ENCODE measurements at regions not wholly inside any gene's neighbourhood (a gene's known extent, or its start where the extent isn't known, plus 50 kb on each side); places are given as distances from the start of the nearest gene placed in this dataset.

DNA sequence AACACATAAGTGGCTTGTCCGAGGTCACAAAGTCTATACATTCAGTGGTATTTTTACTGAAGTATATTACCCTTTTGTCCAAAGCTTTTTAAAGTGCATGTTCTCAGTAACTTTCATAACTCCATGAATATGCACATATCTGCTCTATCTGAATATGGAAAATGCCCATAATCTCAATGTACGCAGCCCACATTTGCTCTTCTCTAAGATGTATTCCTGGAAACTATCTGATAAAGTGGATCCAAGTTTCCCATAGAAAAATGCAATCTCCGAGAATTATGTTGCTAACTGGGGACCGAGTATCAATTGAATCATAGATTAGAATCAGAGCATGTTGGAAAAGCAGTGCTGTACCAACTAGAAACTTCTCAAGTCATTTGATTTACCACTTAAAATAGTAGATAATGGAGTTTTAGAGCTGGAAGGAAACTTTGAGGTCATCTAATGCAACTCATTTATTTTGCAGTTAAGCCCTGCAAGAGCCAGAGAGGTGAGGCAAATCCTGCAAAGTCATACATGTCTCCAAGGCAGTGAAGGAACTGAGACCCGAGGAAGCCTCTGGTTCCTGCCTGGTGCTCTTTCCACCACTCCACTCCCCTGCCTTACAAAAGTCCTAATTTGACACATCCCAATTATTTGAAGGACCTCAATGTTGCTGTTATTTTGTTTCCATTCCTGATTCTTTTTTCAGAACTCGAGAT, 69.4 kb downstream of the CYCS start:
- Histone ChIP-seq H3K4me3 (ENCODE audit: low read depth, low read length) (no peak overlapping the region), H3K27ac (ENCODE audit: extremely low read depth, low read depth, low read length) (no peak overlapping the region), H3K9me3 (ENCODE audit: control insufficient read depth, insufficient read depth, low read depth, low read length) (no peaks in the 10 kb centered on the region), H3K4me1 (ENCODE audit: control insufficient read depth, insufficient read depth, low read length) (no peaks in the 10 kb centered on the region), H3K36me3 (ENCODE audit: control insufficient read depth in 2 of 2, insufficient read depth in 1 of 2, low read length in 2 of 2) (no peaks in the 10 kb centered on the region)
- POLR2A ChIA-PET, result no interaction called here
- TF ChIP-seq, protein P1, sequence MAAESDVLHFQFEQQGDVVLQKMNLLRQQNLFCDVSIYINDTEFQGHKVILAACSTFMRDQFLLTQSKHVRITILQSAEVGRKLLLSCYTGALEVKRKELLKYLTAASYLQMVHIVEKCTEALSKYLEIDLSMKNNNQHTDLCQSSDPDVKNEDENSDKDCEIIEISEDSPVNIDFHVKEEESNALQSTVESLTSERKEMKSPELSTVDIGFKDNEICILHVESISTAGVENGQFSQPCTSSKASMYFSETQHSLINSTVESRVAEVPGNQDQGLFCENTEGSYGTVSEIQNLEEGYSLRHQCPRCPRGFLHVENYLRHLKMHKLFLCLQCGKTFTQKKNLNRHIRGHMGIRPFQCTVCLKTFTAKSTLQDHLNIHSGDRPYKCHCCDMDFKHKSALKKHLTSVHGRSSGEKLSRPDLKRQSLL (tag by site-specific recombination; IDR thresholded peaks at IDR 0.05), result no peak
- TF ChIP-seq BCL11B (tag by site-specific recombination; IDR thresholded peaks at IDR 0.05; ENCODE audit: low read depth) (no peak), ZNF324 (tag by site-specific recombination; IDR thresholded peaks at IDR 0.05) (no peak), YY2 (tag by site-specific recombination; IDR thresholded peaks at IDR 0.05) (no peak), GLIS2 (tag by site-specific recombination; IDR thresholded peaks at IDR 0.05) (no peak), ZNF600 (tag by site-specific recombination; IDR thresholded peaks at IDR 0.05) (no peak), ZNF555 (tag by site-specific recombination; conservative IDR thresholded peaks at IDR 0.05) (no peak), ZNF548 (tag by site-specific recombination; IDR thresholded peaks at IDR 0.05) (no peak), ZNF16 (tag by site-specific recombination; IDR thresholded peaks at IDR 0.05; ENCODE audit: low read depth) (no peak), GLI4 (tag by site-specific recombination; IDR thresholded peaks at IDR 0.05) (no peak)
- CTCF ChIA-PET, result interaction anchor here (0.6 to 0.7 kb wide), 2 partner anchors 75 to 235 kb away, joined by 3 read pairs; no protein-coding TSS in a partner anchor

DNA sequence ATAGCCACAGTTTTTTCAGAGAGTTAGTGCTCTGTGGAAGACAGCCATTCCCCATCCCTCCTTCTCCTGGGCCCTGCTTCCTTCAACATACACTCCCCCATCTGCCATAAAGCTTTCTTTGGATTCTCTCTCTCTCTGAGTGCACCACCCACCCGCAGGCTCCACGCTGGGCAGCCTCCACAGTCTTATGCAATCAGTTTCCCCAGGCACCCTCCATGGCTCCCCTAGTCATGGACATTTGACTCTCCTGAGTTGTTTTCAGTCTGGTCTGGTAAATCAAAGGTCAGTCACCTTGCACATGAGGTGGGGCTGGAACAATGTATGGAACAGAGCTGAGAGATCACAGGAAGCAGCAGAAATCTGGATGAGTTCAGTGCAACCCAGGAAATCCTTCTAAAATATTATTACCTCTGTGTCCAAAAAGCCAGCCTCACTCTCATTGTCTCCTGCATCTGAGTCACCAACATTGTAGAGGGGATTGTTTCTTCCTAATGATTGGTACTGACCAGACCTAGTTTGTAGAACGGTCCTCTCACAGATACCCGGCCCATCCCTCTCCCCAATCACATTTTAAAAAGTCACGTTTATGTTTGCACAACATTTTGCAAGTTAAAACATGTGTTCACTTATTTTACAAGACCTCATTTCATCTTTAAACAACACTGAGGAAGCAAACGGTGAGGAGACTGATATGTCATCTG, 70.1 kb downstream of the CYCS start:
- Histone ChIP-seq H3K27ac (ENCODE audit: extremely low read depth, low read depth, low read length) (no peak overlapping the region), H3K4me3 (ENCODE audit: low read depth, low read length) (no peak overlapping the region), H3K4me1 (ENCODE audit: control insufficient read depth, insufficient read depth, low read length) (no peaks in the 10 kb centered on the region), H3K9me3 (ENCODE audit: control insufficient read depth, insufficient read depth, low read depth, low read length) (no peaks in the 10 kb centered on the region), H3K36me3 (ENCODE audit: control insufficient read depth in 2 of 2, insufficient read depth in 1 of 2, low read length in 2 of 2) (no peaks in the 10 kb centered on the region)
- peak; percentile 24; the same call in 1 of the 2 replicates for TF ChIP-seq ZFHX2 (tag by site-specific recombination; conservative IDR thresholded peaks at IDR 0.05)
- TF ChIP-seq, protein P2, sequence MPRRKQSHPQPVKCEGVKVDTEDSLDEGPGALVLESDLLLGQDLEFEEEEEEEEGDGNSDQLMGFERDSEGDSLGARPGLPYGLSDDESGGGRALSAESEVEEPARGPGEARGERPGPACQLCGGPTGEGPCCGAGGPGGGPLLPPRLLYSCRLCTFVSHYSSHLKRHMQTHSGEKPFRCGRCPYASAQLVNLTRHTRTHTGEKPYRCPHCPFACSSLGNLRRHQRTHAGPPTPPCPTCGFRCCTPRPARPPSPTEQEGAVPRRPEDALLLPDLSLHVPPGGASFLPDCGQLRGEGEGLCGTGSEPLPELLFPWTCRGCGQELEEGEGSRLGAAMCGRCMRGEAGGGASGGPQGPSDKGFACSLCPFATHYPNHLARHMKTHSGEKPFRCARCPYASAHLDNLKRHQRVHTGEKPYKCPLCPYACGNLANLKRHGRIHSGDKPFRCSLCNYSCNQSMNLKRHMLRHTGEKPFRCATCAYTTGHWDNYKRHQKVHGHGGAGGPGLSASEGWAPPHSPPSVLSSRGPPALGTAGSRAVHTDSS (tag by site-specific recombination; IDR thresholded peaks at IDR 0.05), result no peak
- CTCF ChIA-PET, result interaction anchor here (0.7 to 0.9 kb wide), 2 partner anchors 15 to 234 kb away, joined by 3 to 5 read pairs; no protein-coding TSS in a partner anchor
- POLR2A ChIA-PET, result no interaction called here

DNA sequence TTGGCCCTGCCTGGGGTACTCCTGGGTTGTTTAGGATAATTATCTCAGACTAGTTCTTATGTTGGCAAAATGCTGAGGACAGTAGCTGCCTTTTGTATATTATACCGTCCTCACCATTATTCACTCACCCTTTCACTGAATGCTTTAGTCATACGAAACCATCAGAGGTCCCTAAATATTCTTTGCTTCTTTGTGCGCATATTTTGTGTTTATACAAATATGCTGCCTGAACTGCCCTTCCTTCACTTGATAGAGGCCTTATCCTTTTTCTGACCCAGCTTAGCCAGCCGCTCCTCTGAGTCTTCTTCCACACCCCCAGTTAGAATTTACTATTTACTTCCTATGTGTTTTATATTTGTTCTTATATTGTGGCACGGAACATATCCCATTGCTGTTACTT, 70.2 kb upstream of the OSBPL3 start:
- TF ChIP-seq ZNF133 (tag by site-specific recombination; IDR thresholded peaks at IDR 0.05) (no peak), ZNF404 (tag by site-specific recombination; IDR thresholded peaks at IDR 0.05) (no peak), ZNF138 (tag by site-specific recombination; IDR thresholded peaks at IDR 0.05; ENCODE audit: borderline replicate concordance) (no peak), ZNF561 (tag by site-specific recombination; IDR thresholded peaks at IDR 0.05; ENCODE audit: borderline replicate concordance) (no peak), ZNF677 (tag by site-specific recombination; IDR thresholded peaks at IDR 0.05) (no peak)
- TF ChIP-seq, protein P2 (tag by site-specific recombination; IDR thresholded peaks at IDR 0.05), result no peak
- H3K9me3 ChIP-seq (ENCODE audit: control insufficient read depth, insufficient read depth, low read depth, low read length), result no peaks in the 10 kb centered on the region
- no peak overlapping the region for H3K27ac ChIP-seq (ENCODE audit: extremely low read depth, low read depth, low read length)
- no peak overlapping the region for H3K4me3 ChIP-seq (ENCODE audit: low read depth, low read length)
- CTCF ChIA-PET, result interaction anchor here (1.2 kb wide), 1 partner anchor 237 kb away, joined by 3 read pairs; no protein-coding TSS in a partner anchor
- no peaks in the 10 kb centered on the region for H3K4me1 ChIP-seq (ENCODE audit: control insufficient read depth, insufficient read depth, low read length)
- H3K36me3 ChIP-seq (ENCODE audit: control insufficient read depth in 2 of 2, insufficient read depth in 1 of 2, low read length in 2 of 2), result no peaks in the 10 kb centered on the region
- POLR2A ChIA-PET, result no interaction called here
